Glomerular visceral epithelial cell (primary cell): ENCODE measurements at regions not wholly inside any gene's neighbourhood (a gene's known extent, or its start where the extent isn't known, plus 50 kb on each side); places are given as distances from the start of the nearest gene placed in this dataset.
A peak's percentile ranks its signal among the peaks of the same experiment; 100 is the strongest.
"Not testable (repeated sequence)": the region's sequence is repeated elsewhere in the genome, so short reads cannot be mapped to it uniquely, and the experiment has no call there.

Experiments
- DNase-seq: peaks from one replicate; pipeline ENCODE4 v3.0.0-alpha.2; 2016; ENCODE audit errors: extremely low spot score

- DNase-seq, result no peak
These were observed 182.7 kb downstream of the ZFP64 start for GRCh38 chr20:52008874-52009273.

GRCh38 chr20:52004715-52005114, 186.9 kb downstream of the ZFP64 start:
- no peak for DNase-seq

- no peak for DNase-seq
These were observed 187.6 kb downstream of the ZFP64 start for GRCh38 chr20:52004018-52004417.

GRCh38 chr20:52003415-52003814, 188.2 kb downstream of the ZFP64 start:
- no peak for DNase-seq

GRCh38 chr20:52001999-52002666, 189.4 kb downstream of the ZFP64 start:
- DNase-seq, result no peak

GRCh38 chr20:51997281-51997936, 194.2 kb downstream of the ZFP64 start:
- not testable (repeated sequence) for DNase-seq

GRCh38 chr20:51995551-51995951, 193.2 kb upstream of the SALL4 start:
- DNase-seq, result no peak

GRCh38 chr20:51994751-51995417, 192.6 kb upstream of the SALL4 start:
- no peak for DNase-seq

- no peak for DNase-seq
These were observed 185.5 kb upstream of the SALL4 start for GRCh38 chr20:51987812-51988211.

GRCh38 chr20:51985013-51985415, 182.7 kb upstream of the SALL4 start:
- peak; percentile 85 for DNase-seq

GRCh38 chr20:51980277-51980676, 178.0 kb upstream of the SALL4 start:
- DNase-seq, result no peak

GRCh38 chr20:51979226-51979625, 176.9 kb upstream of the SALL4 start:
- DNase-seq, result no peak

- DNase-seq, result no peak
These were observed 175.8 kb upstream of the SALL4 start for GRCh38 chr20:51978070-51978501.

GRCh38 chr20:51972056-51972455, 169.7 kb upstream of the SALL4 start:
- DNase-seq, result no peak

GRCh38 chr20:51970858-51971257, 168.5 kb upstream of the SALL4 start:
- DNase-seq, result no peak

GRCh38 chr20:51969191-51969590, 166.9 kb upstream of the SALL4 start:
- DNase-seq, result no peak

GRCh38 chr20:51968151-51968550, 165.8 kb upstream of the SALL4 start:
- no peak for DNase-seq

GRCh38 chr20:51966296-51966971, 164.1 kb upstream of the SALL4 start:
- DNase-seq, result peak; percentile 57

- DNase-seq, result no peak
These were observed 159.8 kb upstream of the SALL4 start for GRCh38 chr20:51961964-51962761.

GRCh38 chr20:51960047-51960675, 157.8 kb upstream of the SALL4 start:
- no peak for DNase-seq

- no peak for DNase-seq
These were observed 156.8 kb upstream of the SALL4 start for GRCh38 chr20:51959066-51959542.
